Hypothalamus (tissue), 51 donors: ENCODE measurements at regions not wholly inside any gene's neighbourhood (a gene's known extent, or its start where the extent isn't known, plus 50 kb on each side); places are given as distances from the start of the nearest gene placed in this dataset.

ENCODE experiments used
- DNase-seq, 51 donors: peaks; one replicate each; lab custom pipeline; 2025; lab: John Stamatoyannopoulos, UW

DNA sequence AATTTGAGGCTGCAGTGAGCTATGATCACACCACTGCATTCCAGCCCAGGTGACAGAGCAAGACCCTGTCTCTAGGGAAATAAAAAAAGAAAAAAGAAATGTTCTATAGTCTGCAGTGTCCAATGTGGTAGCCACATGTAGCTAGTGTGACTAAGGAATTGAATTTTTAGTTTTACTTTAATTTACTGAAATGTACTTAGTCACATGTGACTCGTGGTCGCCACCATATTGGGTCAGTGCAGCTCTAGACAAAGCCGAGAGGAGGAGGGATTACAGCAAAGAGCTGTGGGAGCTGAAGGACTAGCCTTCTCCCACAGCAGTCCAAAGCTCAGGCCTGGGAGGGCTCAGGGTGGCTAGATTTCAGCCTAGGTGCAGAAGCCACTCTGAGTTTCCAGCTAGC, 65.9 kb upstream of the NTRK3 start:
- DNase-seq, result no peak

DNA sequence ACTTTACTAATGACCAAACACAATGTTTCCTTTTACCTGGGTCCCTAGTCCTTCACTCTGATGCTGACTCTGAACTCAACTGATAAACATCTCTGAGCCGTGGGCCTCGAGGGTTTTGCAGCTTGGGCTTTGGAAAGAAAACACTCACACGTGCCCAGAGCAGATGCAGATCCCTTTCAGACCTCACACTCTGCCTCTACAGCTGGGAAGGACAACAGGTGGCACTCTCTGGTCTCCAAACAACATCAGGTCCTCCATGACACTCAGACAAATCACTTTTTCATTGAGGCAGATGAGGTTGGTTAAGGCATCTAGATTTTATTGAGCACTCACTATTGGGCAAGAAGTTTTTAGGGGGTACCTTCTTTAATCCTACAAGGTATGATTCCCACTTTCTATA, 64.7 kb upstream of the NTRK3 start:
- no peak for DNase-seq

DNA sequence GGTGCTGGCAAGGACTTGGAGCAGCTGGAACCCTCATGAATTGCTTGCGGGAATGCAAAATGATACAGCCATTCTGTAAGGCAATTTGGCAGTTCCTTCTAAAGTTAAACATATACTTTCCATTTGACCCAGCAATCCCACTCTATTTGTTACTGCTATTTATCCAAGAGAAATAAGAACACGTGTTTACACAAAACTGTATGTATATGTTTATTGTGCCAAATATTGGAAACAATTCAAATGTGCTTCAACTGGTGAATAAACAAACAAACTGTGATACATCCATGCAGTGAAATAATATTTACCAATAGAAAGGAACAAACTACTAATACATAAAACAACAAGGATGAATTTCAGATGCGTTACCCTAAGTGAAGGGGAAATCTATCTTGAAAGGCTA, 60.0 kb upstream of the NTRK3 start:
- no peak for DNase-seq

DNA sequence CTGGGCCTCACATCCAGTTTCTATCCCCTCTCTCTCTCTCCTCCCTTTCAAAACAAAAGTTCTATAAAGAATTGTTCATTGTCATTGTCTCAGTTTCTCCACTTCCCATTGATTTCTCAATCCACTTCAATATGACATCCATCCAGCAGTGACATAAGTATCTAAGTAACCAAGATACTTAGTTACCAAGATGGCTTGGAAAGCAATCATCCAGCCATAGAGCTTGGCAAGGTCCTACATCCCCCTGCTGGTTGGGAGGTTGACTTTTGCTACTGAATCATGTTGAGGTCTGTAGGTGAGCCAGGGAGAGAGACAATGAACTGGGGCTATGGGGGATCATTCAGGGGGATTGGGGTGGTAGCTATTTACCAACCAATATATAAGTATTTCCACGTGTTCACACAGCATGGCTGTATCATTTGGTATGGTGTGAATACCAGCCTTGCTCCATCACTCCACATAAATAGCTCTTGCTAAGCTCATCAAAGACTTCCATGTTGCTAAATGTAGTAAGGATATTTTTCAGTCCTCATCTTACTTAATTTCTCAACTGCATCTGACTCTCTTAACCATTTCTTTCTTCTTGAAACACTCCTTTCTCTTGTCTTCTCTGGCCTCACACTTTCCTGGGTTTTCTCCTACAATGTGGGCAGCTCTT, 58.8 kb upstream of the NTRK3 start:
- no peak for DNase-seq

DNA sequence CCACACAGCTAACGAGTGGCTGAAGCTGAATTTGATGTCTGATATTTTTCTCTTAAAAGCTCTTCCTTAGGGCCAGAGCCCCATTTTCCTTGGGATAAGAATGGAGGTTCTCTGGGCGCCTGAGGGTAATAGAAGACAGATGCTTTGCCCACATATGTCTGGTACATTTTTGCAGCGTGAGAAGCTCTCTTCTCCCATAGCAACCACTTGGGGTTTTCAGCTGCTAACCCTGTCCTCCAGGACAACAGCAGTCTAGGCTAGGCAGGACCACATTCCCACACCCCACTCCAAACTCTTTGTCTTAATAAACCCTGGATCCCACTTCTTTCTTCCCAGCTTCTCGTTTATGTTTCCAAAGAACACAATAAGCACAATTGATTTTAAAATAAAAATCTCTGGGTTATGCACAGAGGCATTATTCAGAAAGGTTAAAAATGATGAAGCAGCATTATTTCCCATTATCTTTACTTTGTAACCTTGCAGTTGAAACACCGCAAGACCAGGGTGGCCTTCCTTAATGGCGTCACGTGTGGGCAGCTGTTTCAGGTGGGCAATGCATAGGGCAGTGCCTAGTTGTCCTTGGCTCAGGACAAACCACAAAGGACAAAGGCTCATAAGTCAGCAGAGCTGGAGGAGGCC, 56.5 kb upstream of the NTRK3 start:
- DNase-seq, result no peak

DNA sequence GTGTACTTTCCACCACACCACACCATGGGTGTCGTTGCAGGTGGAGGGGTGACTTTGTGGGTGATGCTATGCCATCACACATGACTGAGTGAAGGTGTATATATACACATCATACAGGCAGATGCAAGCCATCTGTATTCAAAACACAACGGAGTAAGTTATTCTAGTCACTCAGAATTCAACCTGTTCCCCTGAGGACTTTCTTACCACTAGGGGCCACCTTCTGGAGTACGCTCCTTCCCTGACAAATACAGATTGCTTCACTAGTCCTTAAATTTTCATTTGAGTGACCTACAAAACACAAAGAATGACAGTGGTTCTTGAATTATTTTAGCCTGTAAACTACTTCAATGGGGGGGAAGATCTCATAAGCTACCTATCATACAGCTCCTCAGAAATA, 52.8 kb upstream of the NTRK3 start:
- no peak for DNase-seq

DNA sequence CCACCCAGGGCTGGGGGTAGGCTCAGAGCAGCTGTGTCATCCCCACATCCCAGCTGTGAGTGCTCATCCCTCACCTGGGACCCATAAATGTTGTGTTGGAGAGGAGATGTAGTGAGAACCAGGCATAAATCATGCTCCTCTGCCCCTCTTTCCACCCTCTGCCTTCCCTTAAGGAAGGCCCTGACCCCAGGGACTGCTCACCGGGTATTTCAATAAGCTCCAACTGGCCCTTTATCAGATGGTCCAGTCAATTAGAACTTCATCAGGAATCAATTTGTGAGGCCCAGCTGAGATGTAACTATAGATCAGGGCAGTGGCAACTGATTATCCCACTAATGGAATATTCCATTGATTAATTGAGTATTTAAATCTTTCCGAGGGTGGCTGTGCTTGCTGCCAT, 50.8 kb upstream of the NTRK3 start:
- no peak for DNase-seq
